Neural cell (in vitro differentiated cells): ENCODE measurements at regions not wholly inside any gene's neighbourhood (a gene's known extent, or its start where the extent isn't known, plus 50 kb on each side); places are given as distances from the start of the nearest gene placed in this dataset.

Source experiments
- EZH2 ChIP-seq: fragments of 200-600, 300-800 bp; shearing (Covaris generic), sonication (generic); IDR thresholded peaks from 2 replicates; pipeline ENCODE4 v1.6.1; 2014; ENCODE audit warnings: antibody characterized with exemption, low read length, borderline replicate concordance, mild to moderate bottlenecking; ENCODE audit not compliant: insufficient read depth, poor library complexity, severe bottlenecking
- MXI1 ChIP-seq: fragments of 450-650 bp; conservative IDR thresholded peaks from 2 replicates; pipeline ENCODE4 v1.6.1; 2014; ENCODE audit warnings: antibody characterized with exemption, mild to moderate bottlenecking; ENCODE audit not compliant: poor library complexity, severe bottlenecking
- POLR2AphosphoS5 ChIP-seq: IDR thresholded peaks from 2 replicates; pipeline ENCODE4 v1.6.1; 2012
- RAD21 ChIP-seq: fragments of 450-650 bp; conservative IDR thresholded peaks from 2 replicates; pipeline ENCODE4 v1.6.1; 2014; ENCODE audit warnings: antibody characterized with exemption, mild to moderate bottlenecking, moderate library complexity
- TF ChIP-seq, protein P1 (sequence below): fragments of 450-650 bp; IDR thresholded peaks from 2 replicates; pipeline ENCODE4 v1.5.1; 2014; ENCODE audit warnings: antibody characterized with exemption, mild to moderate bottlenecking, moderate library complexity; ENCODE audit not compliant: poor library complexity, severe bottlenecking
- TF ChIP-seq, protein P2 (sequence below): IDR thresholded peaks from 2 replicates; pipeline ENCODE4 v1.6.1; 2012; ENCODE audit warnings: borderline replicate concordance

- TF ChIP-seq, protein P1, sequence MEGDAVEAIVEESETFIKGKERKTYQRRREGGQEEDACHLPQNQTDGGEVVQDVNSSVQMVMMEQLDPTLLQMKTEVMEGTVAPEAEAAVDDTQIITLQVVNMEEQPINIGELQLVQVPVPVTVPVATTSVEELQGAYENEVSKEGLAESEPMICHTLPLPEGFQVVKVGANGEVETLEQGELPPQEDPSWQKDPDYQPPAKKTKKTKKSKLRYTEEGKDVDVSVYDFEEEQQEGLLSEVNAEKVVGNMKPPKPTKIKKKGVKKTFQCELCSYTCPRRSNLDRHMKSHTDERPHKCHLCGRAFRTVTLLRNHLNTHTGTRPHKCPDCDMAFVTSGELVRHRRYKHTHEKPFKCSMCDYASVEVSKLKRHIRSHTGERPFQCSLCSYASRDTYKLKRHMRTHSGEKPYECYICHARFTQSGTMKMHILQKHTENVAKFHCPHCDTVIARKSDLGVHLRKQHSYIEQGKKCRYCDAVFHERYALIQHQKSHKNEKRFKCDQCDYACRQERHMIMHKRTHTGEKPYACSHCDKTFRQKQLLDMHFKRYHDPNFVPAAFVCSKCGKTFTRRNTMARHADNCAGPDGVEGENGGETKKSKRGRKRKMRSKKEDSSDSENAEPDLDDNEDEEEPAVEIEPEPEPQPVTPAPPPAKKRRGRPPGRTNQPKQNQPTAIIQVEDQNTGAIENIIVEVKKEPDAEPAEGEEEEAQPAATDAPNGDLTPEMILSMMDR: no peak
- TF ChIP-seq MXI1 (no peak), RAD21 (no peak), EZH2 (no peak), POLR2AphosphoS5 (no peak)
- TF ChIP-seq, protein P2, sequence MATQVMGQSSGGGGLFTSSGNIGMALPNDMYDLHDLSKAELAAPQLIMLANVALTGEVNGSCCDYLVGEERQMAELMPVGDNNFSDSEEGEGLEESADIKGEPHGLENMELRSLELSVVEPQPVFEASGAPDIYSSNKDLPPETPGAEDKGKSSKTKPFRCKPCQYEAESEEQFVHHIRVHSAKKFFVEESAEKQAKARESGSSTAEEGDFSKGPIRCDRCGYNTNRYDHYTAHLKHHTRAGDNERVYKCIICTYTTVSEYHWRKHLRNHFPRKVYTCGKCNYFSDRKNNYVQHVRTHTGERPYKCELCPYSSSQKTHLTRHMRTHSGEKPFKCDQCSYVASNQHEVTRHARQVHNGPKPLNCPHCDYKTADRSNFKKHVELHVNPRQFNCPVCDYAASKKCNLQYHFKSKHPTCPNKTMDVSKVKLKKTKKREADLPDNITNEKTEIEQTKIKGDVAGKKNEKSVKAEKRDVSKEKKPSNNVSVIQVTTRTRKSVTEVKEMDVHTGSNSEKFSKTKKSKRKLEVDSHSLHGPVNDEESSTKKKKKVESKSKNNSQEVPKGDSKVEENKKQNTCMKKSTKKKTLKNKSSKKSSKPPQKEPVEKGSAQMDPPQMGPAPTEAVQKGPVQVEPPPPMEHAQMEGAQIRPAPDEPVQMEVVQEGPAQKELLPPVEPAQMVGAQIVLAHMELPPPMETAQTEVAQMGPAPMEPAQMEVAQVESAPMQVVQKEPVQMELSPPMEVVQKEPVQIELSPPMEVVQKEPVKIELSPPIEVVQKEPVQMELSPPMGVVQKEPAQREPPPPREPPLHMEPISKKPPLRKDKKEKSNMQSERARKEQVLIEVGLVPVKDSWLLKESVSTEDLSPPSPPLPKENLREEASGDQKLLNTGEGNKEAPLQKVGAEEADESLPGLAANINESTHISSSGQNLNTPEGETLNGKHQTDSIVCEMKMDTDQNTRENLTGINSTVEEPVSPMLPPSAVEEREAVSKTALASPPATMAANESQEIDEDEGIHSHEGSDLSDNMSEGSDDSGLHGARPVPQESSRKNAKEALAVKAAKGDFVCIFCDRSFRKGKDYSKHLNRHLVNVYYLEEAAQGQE: no peak
Measured at GRCh38 chr22:19579115-19579811, 55.1 kb upstream of the CLDN5 start.
